GM10248 (cell line): ENCODE measurements at regions not wholly inside any gene's neighbourhood (a gene's known extent, or its start where the extent isn't known, plus 50 kb on each side); places are given as distances from the start of the nearest gene placed in this dataset.

ENCODE experiments used
- CTCF ChIA-PET: fragments of 300-600 bp; sonication (Branson Sonifier 250); formaldehyde crosslinking; extraction: SDS; loops from one replicate; lab custom pipeline; 2021; ENCODE audit warnings: antibody characterized with exemption; lab: Yijun Ruan, JAX
- POLR2A ChIA-PET: fragments of 350-650 bp; sonication (Branson Sonifier 250); formaldehyde crosslinking; extraction: SDS; loops from one replicate; lab custom pipeline; 2020; ENCODE audit warnings: antibody characterized with exemption; lab: Yijun Ruan, JAX
- DNase-seq: peaks from one replicate; pipeline ENCODE4 v3.0.0; 2012; ENCODE audit errors: extremely low spot score
- CTCF ChIP-seq: IDR thresholded peaks from 2 replicates; pipeline ENCODE4 v1.5.1; 2012; ENCODE audit warnings: mild to moderate bottlenecking, low read depth; ENCODE audit errors: extremely low read depth, missing control alignments, control extremely low read depth

GRCh38 chr1:82452096-82452495 is 651.4 kb downstream of the ADGRL2 start:
- TF ChIP-seq CTCF, result no peak
- no peak for DNase-seq
- ChIA-PET POLR2A (no interaction called here), CTCF (no interaction called here)

GRCh38 chr1:82451191-82451590 is 650.5 kb downstream of the ADGRL2 start:
- POLR2A ChIA-PET, result no interaction called here
- CTCF ChIA-PET, result no interaction called here
- TF ChIP-seq CTCF, result no peak
- DNase-seq, result no peak

- ChIA-PET CTCF (no interaction called here), POLR2A (no interaction called here)
- no peak for DNase-seq
- no peak for TF ChIP-seq CTCF
Observed at GRCh38 chr1:82449506-82450057, 648.8 kb downstream of the ADGRL2 start.

DNA sequence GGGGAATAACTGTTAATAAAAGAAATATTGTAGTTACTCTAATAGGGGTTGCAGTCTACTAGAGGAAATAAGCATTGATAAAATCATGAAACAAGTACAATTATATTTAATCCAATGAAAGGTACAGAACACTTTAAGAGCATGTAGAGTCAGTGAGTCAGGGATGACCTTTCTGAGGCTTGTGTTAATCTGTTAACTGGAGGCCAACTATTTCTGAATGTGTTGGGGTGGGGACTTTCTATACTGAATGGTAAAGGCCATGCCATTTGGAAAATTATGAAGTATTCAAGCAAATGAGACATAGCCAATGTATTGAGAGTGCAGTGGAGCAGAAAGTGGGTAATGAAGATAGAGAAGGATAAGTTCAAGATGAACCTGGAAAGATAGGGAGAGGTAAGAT is 646.2 kb downstream of the ADGRL2 start:
- ChIA-PET POLR2A (no interaction called here), CTCF (no interaction called here)
- TF ChIP-seq CTCF, result no peak

GRCh38 chr1:82446236-82446635 is 645.5 kb downstream of the ADGRL2 start:
- no peak for TF ChIP-seq CTCF
- ChIA-PET CTCF (no interaction called here), POLR2A (no interaction called here)
- no peak for DNase-seq

More for the DNA sequence above, 646.2 kb downstream of the ADGRL2 start:
- DNase-seq, result no peak

GRCh38 chr1:82445827-82446226 is 645.1 kb downstream of the ADGRL2 start:
- no peak for TF ChIP-seq CTCF
- ChIA-PET CTCF (no interaction called here), POLR2A (no interaction called here)
- DNase-seq, result no peak

GRCh38 chr1:82445132-82445531 is 644.4 kb downstream of the ADGRL2 start:
- DNase-seq, result no peak
- ChIA-PET POLR2A (no interaction called here), CTCF (interaction anchor here (0.9 to 1.5 kb wide), 2 partner anchors 11 to 25 kb away, joined by 3 to 4 read pairs; no protein-coding TSS in a partner anchor)
- no peak for TF ChIP-seq CTCF
